Stimulated activated effector memory CD8-positive, alpha-beta T cell treated with anti-CD3 and anti-CD28 coated beads, Interleukin-12 subunit alpha, Interleukin-12 subunit beta, amount 100 ng/mL, for 72 hours (primary cell): ENCODE measurements at regions not wholly inside any gene's neighbourhood (a gene's known extent, or its start where the extent isn't known, plus 50 kb on each side); places are given as distances from the start of the nearest gene placed in this dataset.

Experiments used
- ATAC-seq: fragments of 150-1000 bp; cut with Tn5 transposase; 2 replicates; pipeline ENCODE4 v1.10.0; 2021
- DNase-seq, 2 donors: peaks; one replicate each; pipeline ENCODE4 v3.0.0; 2021 to 2022; ENCODE audit warnings: low spot score in 2 of 2
- H3K27ac Mint-ChIP-seq: one replicate; pipeline ENCODE4 v1.8.0; 2022; ENCODE audit warnings: mild to moderate bottlenecking, mixed read lengths
- H3K36me3 Mint-ChIP-seq: one replicate; pipeline ENCODE4 v1.8.0; 2022; ENCODE audit warnings: mild to moderate bottlenecking, mixed read lengths
- H3K4me1 Mint-ChIP-seq: one replicate; pipeline ENCODE4 v1.8.0; 2022; ENCODE audit warnings: mixed read lengths
- H3K4me3 Mint-ChIP-seq: one replicate; pipeline ENCODE4 v1.8.0; 2022; ENCODE audit warnings: mild to moderate bottlenecking, mixed read lengths
- H3K9me3 Mint-ChIP-seq: one replicate; pipeline ENCODE4 v1.8.0; 2022; ENCODE audit warnings: mixed read lengths

GRCh38 chr4:180380733-180381132 lies 1862.5 kb upstream of the TENM3 start:
- Mint-ChIP-seq H3K4me3 (no peak overlapping the region), H3K9me3 (peaks cover 26% of the 10 kb centered on the region), H3K27ac (no peak overlapping the region), H3K4me1 (no peaks in the 10 kb centered on the region), H3K36me3 (no peaks in the 10 kb centered on the region)
- peak; percentile 55 for ATAC-seq
- DNase-seq: no peak

GRCh38 chr4:180391613-180392012 lies 1851.6 kb upstream of the TENM3 start:
- H3K9me3 Mint-ChIP-seq: peaks cover 15% of the 10 kb centered on the region
- no peak overlapping the region for H3K27ac Mint-ChIP-seq
- no peaks in the 10 kb centered on the region for H3K4me1 Mint-ChIP-seq
- H3K4me3 Mint-ChIP-seq: no peak overlapping the region
- DNase-seq (no peak), ATAC-seq (peak; percentile 32)
- no peaks in the 10 kb centered on the region for H3K36me3 Mint-ChIP-seq

GRCh38 chr4:180394312-180394711 lies 1848.9 kb upstream of the TENM3 start:
- H3K9me3 Mint-ChIP-seq: peaks cover 18% of the 10 kb centered on the region
- H3K36me3 Mint-ChIP-seq: no peaks in the 10 kb centered on the region
- H3K27ac Mint-ChIP-seq: no peak overlapping the region
- no peaks in the 10 kb centered on the region for H3K4me1 Mint-ChIP-seq
- ATAC-seq (no peak), DNase-seq (no peak)
- no peak overlapping the region for H3K4me3 Mint-ChIP-seq

GRCh38 chr4:180394730-180395129 lies 1848.5 kb upstream of the TENM3 start:
- no peak overlapping the region for H3K4me3 Mint-ChIP-seq
- H3K4me1 Mint-ChIP-seq: no peaks in the 10 kb centered on the region
- H3K9me3 Mint-ChIP-seq: peaks cover 16% of the 10 kb centered on the region
- H3K27ac Mint-ChIP-seq: no peak overlapping the region
- H3K36me3 Mint-ChIP-seq: no peaks in the 10 kb centered on the region
- no peak for DNase-seq
- no peak for ATAC-seq

- Mint-ChIP-seq H3K27ac (no peak overlapping the region), H3K4me3 (no peak overlapping the region), H3K36me3 (no peaks in the 10 kb centered on the region), H3K9me3 (peaks cover 30% of the 10 kb centered on the region), H3K4me1 (no peaks in the 10 kb centered on the region)
- DNase-seq (no peak), ATAC-seq (no peak)
Measured at GRCh38 chr4:180398564-180398963, 1844.6 kb upstream of the TENM3 start.

GRCh38 chr4:180407275-180407885 lies 1835.8 kb upstream of the TENM3 start:
- no peak for DNase-seq
- Mint-ChIP-seq H3K27ac (no peak overlapping the region), H3K9me3 (peaks cover 17% of the 10 kb centered on the region), H3K36me3 (no peaks in the 10 kb centered on the region), H3K4me1 (no peaks in the 10 kb centered on the region), H3K4me3 (no peak overlapping the region)
- ATAC-seq: no peak

- no peak overlapping the region for H3K27ac Mint-ChIP-seq
- no peak overlapping the region for H3K4me3 Mint-ChIP-seq
- no peaks in the 10 kb centered on the region for H3K36me3 Mint-ChIP-seq
- DNase-seq (no peak), ATAC-seq (no peak)
- peaks cover 20% of the 10 kb centered on the region for H3K9me3 Mint-ChIP-seq
- H3K4me1 Mint-ChIP-seq: no peaks in the 10 kb centered on the region
Measured at GRCh38 chr4:180418819-180419531, 1824.2 kb upstream of the TENM3 start.

- H3K9me3 Mint-ChIP-seq: peaks cover 13% of the 10 kb centered on the region
- no peak overlapping the region for H3K27ac Mint-ChIP-seq
- ATAC-seq: no peak
Measured at GRCh38 chr4:180422989-180423711, 1820.1 kb upstream of the TENM3 start.

GRCh38 chr4:180423712-180424057 lies 1819.5 kb upstream of the TENM3 start:
- Mint-ChIP-seq H3K9me3 (peaks cover 11% of the 10 kb centered on the region), H3K36me3 (no peaks in the 10 kb centered on the region), H3K4me3 (no peak overlapping the region), H3K4me1 (no peaks in the 10 kb centered on the region), H3K27ac (no peak overlapping the region)
- DNase-seq (no peak), ATAC-seq (no peak)

More at GRCh38 chr4:180422989-180423711, 1820.1 kb upstream of the TENM3 start:
- Mint-ChIP-seq H3K4me3 (no peak overlapping the region), H3K36me3 (no peaks in the 10 kb centered on the region), H3K4me1 (no peaks in the 10 kb centered on the region)
- DNase-seq: no peak

- Mint-ChIP-seq H3K36me3 (no peaks in the 10 kb centered on the region), H3K4me1 (no peaks in the 10 kb centered on the region), H3K9me3 (peaks cover 7% of the 10 kb centered on the region), H3K27ac (no peak overlapping the region), H3K4me3 (no peak overlapping the region)
- no peak for ATAC-seq
- no peak for DNase-seq
Measured at GRCh38 chr4:180426938-180427337, 1816.3 kb upstream of the TENM3 start.

GRCh38 chr4:180430283-180430682 lies 1812.9 kb upstream of the TENM3 start:
- H3K4me1 Mint-ChIP-seq: no peaks in the 10 kb centered on the region
- H3K36me3 Mint-ChIP-seq: no peaks in the 10 kb centered on the region
- H3K4me3 Mint-ChIP-seq: no peak overlapping the region
- ATAC-seq (no peak), DNase-seq (no peak)
- H3K9me3 Mint-ChIP-seq: peaks cover 13% of the 10 kb centered on the region
- no peak overlapping the region for H3K27ac Mint-ChIP-seq

GRCh38 chr4:180434131-180434895 lies 1808.9 kb upstream of the TENM3 start:
- Mint-ChIP-seq H3K4me3 (no peak overlapping the region), H3K9me3 (peaks cover 23% of the 10 kb centered on the region), H3K36me3 (no peaks in the 10 kb centered on the region), H3K27ac (no peak overlapping the region), H3K4me1 (no peaks in the 10 kb centered on the region)
- ATAC-seq (no peak), DNase-seq (no peak)

GRCh38 chr4:180436361-180436760 lies 1806.8 kb upstream of the TENM3 start:
- no peaks in the 10 kb centered on the region for H3K36me3 Mint-ChIP-seq
- DNase-seq: no peak

GRCh38 chr4:180437601-180438000 lies 1805.6 kb upstream of the TENM3 start:
- no peak for DNase-seq
- ATAC-seq: no peak
- H3K4me3 Mint-ChIP-seq: no peak overlapping the region

More at GRCh38 chr4:180436361-180436760, 1806.8 kb upstream of the TENM3 start:
- peaks cover 24% of the 10 kb centered on the region for H3K9me3 Mint-ChIP-seq
- no peak for ATAC-seq
- no peak overlapping the region for H3K4me3 Mint-ChIP-seq
- no peaks in the 10 kb centered on the region for H3K4me1 Mint-ChIP-seq
- no peak overlapping the region for H3K27ac Mint-ChIP-seq

GRCh38 chr4:180448306-180448705 lies 1794.9 kb upstream of the TENM3 start:
- H3K4me1 Mint-ChIP-seq: no peaks in the 10 kb centered on the region
- no peak for ATAC-seq
- H3K36me3 Mint-ChIP-seq: no peaks in the 10 kb centered on the region
- no peak overlapping the region for H3K4me3 Mint-ChIP-seq
- H3K9me3 Mint-ChIP-seq: peaks cover 2% of the 10 kb centered on the region
- no peak overlapping the region for H3K27ac Mint-ChIP-seq
- no peak for DNase-seq

More at GRCh38 chr4:180437601-180438000, 1805.6 kb upstream of the TENM3 start:
- no peaks in the 10 kb centered on the region for H3K4me1 Mint-ChIP-seq
- H3K36me3 Mint-ChIP-seq: no peaks in the 10 kb centered on the region
- H3K27ac Mint-ChIP-seq: no peak overlapping the region
- peaks cover 20% of the 10 kb centered on the region for H3K9me3 Mint-ChIP-seq
